H9 (cell line): ENCODE measurements at regions not wholly inside any gene's neighbourhood (a gene's known extent, or its start where the extent isn't known, plus 50 kb on each side); places are given as distances from the start of the nearest gene placed in this dataset.

Experiments used
- DNase-seq: peaks from one replicate; pipeline ENCODE4 v3.0.0-alpha.2; 2017
- H2AFZ ChIP-seq: one replicate; pipeline ENCODE4 v1.6.1; 2013; ENCODE audit warnings: mild to moderate bottlenecking, low read length, control low read depth, moderate library complexity
- H2AK5ac ChIP-seq: 2 replicates; pipeline ENCODE4 v1.6.1; 2013; ENCODE audit warnings: low read length, control low read depth, mixed read lengths; ENCODE audit not compliant: insufficient read length
- H2BK120ac ChIP-seq: one replicate; pipeline ENCODE4 v1.6.1; 2013; ENCODE audit warnings: low read depth, mild to moderate bottlenecking, low read length, control low read depth, inconsistent platforms; ENCODE audit not compliant: poor library complexity, severe bottlenecking
- H2BK12ac ChIP-seq: 2 replicates; pipeline ENCODE4 v1.6.1; 2013; ENCODE audit warnings: low read length, control low read depth, mixed read lengths, low read depth; ENCODE audit not compliant: insufficient read length
- H2BK15ac ChIP-seq: 2 replicates; pipeline ENCODE4 v1.6.1; 2013; ENCODE audit warnings: low read depth, low read length, control low read depth
- H2BK20ac ChIP-seq: one replicate; pipeline ENCODE4 v1.6.1; 2013; ENCODE audit warnings: low read depth, mild to moderate bottlenecking, low read length, control low read depth, inconsistent platforms; ENCODE audit not compliant: poor library complexity, severe bottlenecking
- H2BK5ac ChIP-seq: 2 replicates; pipeline ENCODE4 v1.6.1; 2013; ENCODE audit warnings: low read length, control low read depth, mixed read lengths; ENCODE audit not compliant: insufficient read length
- H3K14ac ChIP-seq: 2 replicates; pipeline ENCODE4 v1.6.1; 2013; ENCODE audit warnings: low read length, control low read depth; ENCODE audit not compliant: insufficient read depth
- H3K18ac ChIP-seq: 2 replicates; pipeline ENCODE4 v1.6.1; 2013; ENCODE audit warnings: low read depth, mild to moderate bottlenecking, mixed read lengths, low read length, control low read depth; ENCODE audit not compliant: insufficient read length
- H3K23ac ChIP-seq: 2 replicates; pipeline ENCODE4 v1.6.1; 2013; ENCODE audit warnings: low read length, control low read depth, mixed read lengths, low read depth; ENCODE audit not compliant: insufficient read length
- H3K23me2 ChIP-seq: 2 replicates; pipeline ENCODE4 v1.6.1; 2013; ENCODE audit warnings: low read depth, mild to moderate bottlenecking, mixed read lengths, low read length, control low read depth; ENCODE audit not compliant: insufficient read length, poor library complexity, severe bottlenecking
- H3K27ac ChIP-seq: 2 replicates; pipeline ENCODE4 v1.5.1; 2013; ENCODE audit warnings: low read length, control low read depth, mixed read lengths, low read depth; ENCODE audit not compliant: insufficient read length
- H3K27me3 ChIP-seq: 2 replicates; pipeline ENCODE4 v1.6.1; 2013; ENCODE audit warnings: low read length, control low read depth, inconsistent platforms; ENCODE audit not compliant: insufficient read depth
- H3K4ac ChIP-seq: 2 replicates; pipeline ENCODE4 v1.6.1; 2013; ENCODE audit warnings: low read depth, mild to moderate bottlenecking, control low read depth, inconsistent platforms, low read length, moderate library complexity
- H3K4me1 ChIP-seq: 2 replicates; pipeline ENCODE4 v1.6.1; 2013; ENCODE audit warnings: low read length, control low read depth, inconsistent platforms; ENCODE audit not compliant: insufficient read depth
- H3K4me2 ChIP-seq: 2 replicates; pipeline ENCODE4 v1.6.1; 2013; ENCODE audit warnings: low read length, control low read depth, mixed read lengths; ENCODE audit not compliant: insufficient read length, insufficient read depth
- H3K56ac ChIP-seq: 2 replicates; pipeline ENCODE4 v1.6.1; 2013; ENCODE audit warnings: low read depth, mild to moderate bottlenecking, mixed read lengths, low read length, control low read depth; ENCODE audit not compliant: insufficient read length
- H3K79me1 ChIP-seq: 2 replicates; pipeline ENCODE4 v1.6.1; 2013; ENCODE audit warnings: low read depth, mild to moderate bottlenecking, moderate library complexity, low read length, control low read depth, inconsistent platforms; ENCODE audit not compliant: insufficient read depth, poor library complexity, severe bottlenecking
- H3K79me2 ChIP-seq: 2 replicates; pipeline ENCODE4 v1.6.1; 2013; ENCODE audit warnings: low read length, control low read depth, inconsistent platforms; ENCODE audit not compliant: insufficient read depth
- H3K9ac ChIP-seq: 2 replicates; pipeline ENCODE4 v1.6.1; 2013; ENCODE audit warnings: low read length, control low read depth, mixed read lengths; ENCODE audit not compliant: insufficient read length; ENCODE audit errors: extremely low read depth
- H3K9me3 ChIP-seq: one replicate; pipeline ENCODE4 v1.6.1; 2013; ENCODE audit warnings: low read depth, low read length, inconsistent platforms; ENCODE audit not compliant: control insufficient read depth
- H3T11ph ChIP-seq: one replicate; pipeline ENCODE4 v1.6.1; 2013; ENCODE audit warnings: mild to moderate bottlenecking, low read length, control low read depth, inconsistent platforms
- H4K20me1 ChIP-seq: one replicate; pipeline ENCODE4 v1.6.1; 2013; ENCODE audit not compliant: control insufficient read depth, insufficient read length, insufficient read depth
- H4K5ac ChIP-seq: 2 replicates; pipeline ENCODE4 v1.6.1; 2013; ENCODE audit warnings: low read depth, mild to moderate bottlenecking, mixed read lengths, low read length, control low read depth; ENCODE audit not compliant: insufficient read length
- H4K8ac ChIP-seq: replicated peaks from 2 replicates; pipeline ENCODE4 v1.6.1; 2013; ENCODE audit warnings: low read length, control low read depth, mixed read lengths, low read depth; ENCODE audit not compliant: insufficient read length
- H4K91ac ChIP-seq: 2 replicates; pipeline ENCODE4 v1.6.1; 2013; ENCODE audit warnings: low read depth, mild to moderate bottlenecking, moderate library complexity, mixed read lengths, low read length, control low read depth; ENCODE audit not compliant: insufficient read length
- H3K27ac Mint-ChIP-seq, 3 experiments: 2 replicates in 2 of 3; 3 replicates in 1 of 3; pipeline ENCODE4 v1.8.0; 2020 to 2021; ENCODE audit warnings: mixed read lengths in 3 of 3, mild to moderate bottlenecking in 1 of 3, moderate library complexity in 1 of 3
- H3K27me3 Mint-ChIP-seq: 2 replicates; pipeline ENCODE4 v1.8.0; 2021; ENCODE audit warnings: low read depth, mild to moderate bottlenecking, moderate library complexity, mixed read lengths
- H3K36me3 Mint-ChIP-seq, 3 experiments: 2 replicates in 2 of 3; 3 replicates in 1 of 3; pipeline ENCODE4 v1.8.0; 2020 to 2021; ENCODE audit warnings: low read depth in 3 of 3, mixed read lengths in 3 of 3; ENCODE audit not compliant: insufficient read depth in 1 of 3
- H3K4me1 Mint-ChIP-seq, 2 experiments: 2 replicates each; pipeline ENCODE4 v1.8.0; 2020; ENCODE audit warnings: mixed read lengths in 2 of 2
- H3K4me3 Mint-ChIP-seq, 2 experiments: 2 replicates in 1 of 2; 3 replicates in 1 of 2; pipeline ENCODE4 v1.8.0; 2020 to 2021; ENCODE audit warnings: mild to moderate bottlenecking in 2 of 2, mixed read lengths in 2 of 2, moderate library complexity in 1 of 2
- H3K9me3 Mint-ChIP-seq, 2 experiments: 2 replicates in 1 of 2; 3 replicates in 1 of 2; pipeline ENCODE4 v1.8.0; 2020; ENCODE audit warnings: mild to moderate bottlenecking in 2 of 2, mixed read lengths in 2 of 2, moderate library complexity in 1 of 2
- WGBS: extraction: QIAGEN DNeasy Blood & Tissue Kit; methylation state at CpG from one replicate; pipeline ENCODE4 v1.1.7; 2013; ENCODE audit warnings: missing lambda C conversion rate, low lambda C conversion rate, mixed read lengths; ENCODE audit not compliant: insufficient read length; ENCODE audit errors: extremely low coverage; 5-methylcytosine and 5-hydroxymethylcytosine counted together
- TF ChIP-seq, protein P1 (sequence below): fragments of 200-600 bp; sonication (generic); conservative IDR thresholded peaks from 3 replicates; pipeline ENCODE4 v1.8.0; 2021; ENCODE audit warnings: antibody characterized with exemption, mild to moderate bottlenecking

DNA sequence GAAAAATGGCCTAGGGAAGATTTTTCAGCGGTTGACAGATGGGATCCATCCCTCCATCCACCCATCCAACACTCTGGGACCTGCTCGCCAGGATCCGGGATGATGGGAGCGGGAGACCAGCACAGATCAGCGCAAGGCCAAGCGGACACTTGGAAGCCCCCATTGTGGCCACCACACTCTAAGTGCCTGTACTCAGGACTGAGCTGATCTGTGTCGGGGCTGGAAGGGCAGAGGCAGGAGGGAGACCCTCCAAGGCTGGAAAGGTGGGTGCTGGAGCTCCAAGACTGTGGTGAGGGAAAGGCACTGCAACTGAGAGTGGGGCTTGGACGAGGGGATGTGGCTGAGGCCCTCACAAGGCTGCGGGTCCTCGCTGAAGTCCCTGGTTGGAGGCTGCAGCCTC lies 91.8 kb upstream of the TRPM1 start:
- Histone ChIP-seq H3K23ac (no peak overlapping the region), H3K4me2 (no peak overlapping the region), H3K4me1 (no peaks in the 10 kb centered on the region), H2AFZ (no peak overlapping the region), H2BK12ac (no peak overlapping the region), H3K9ac (no peak overlapping the region), H4K5ac (no peak overlapping the region), H3K18ac (no peak overlapping the region), H4K91ac (no peak overlapping the region), H2BK5ac (no peak overlapping the region), H2BK20ac (no peak overlapping the region), H3K56ac (no peak overlapping the region), H3K4ac (no peak overlapping the region), H3K79me2 (no peaks in the 10 kb centered on the region), H3K9me3 (no peaks in the 10 kb centered on the region), H2BK15ac (no peak overlapping the region), H3T11ph (no peak overlapping the region), H3K23me2 (no peaks in the 10 kb centered on the region), H4K20me1 (no peaks in the 10 kb centered on the region), H2AK5ac (no peak overlapping the region), H3K27ac (no peak overlapping the region), H3K14ac (peak overlapping the region; percentile 64; the same call in 1 of the 2 replicates), H3K27me3 (no peaks in the 10 kb centered on the region), H2BK120ac (no peak overlapping the region), H3K79me1 (no peaks in the 10 kb centered on the region), H4K8ac (no peak overlapping the region)
- TF ChIP-seq, protein P1, sequence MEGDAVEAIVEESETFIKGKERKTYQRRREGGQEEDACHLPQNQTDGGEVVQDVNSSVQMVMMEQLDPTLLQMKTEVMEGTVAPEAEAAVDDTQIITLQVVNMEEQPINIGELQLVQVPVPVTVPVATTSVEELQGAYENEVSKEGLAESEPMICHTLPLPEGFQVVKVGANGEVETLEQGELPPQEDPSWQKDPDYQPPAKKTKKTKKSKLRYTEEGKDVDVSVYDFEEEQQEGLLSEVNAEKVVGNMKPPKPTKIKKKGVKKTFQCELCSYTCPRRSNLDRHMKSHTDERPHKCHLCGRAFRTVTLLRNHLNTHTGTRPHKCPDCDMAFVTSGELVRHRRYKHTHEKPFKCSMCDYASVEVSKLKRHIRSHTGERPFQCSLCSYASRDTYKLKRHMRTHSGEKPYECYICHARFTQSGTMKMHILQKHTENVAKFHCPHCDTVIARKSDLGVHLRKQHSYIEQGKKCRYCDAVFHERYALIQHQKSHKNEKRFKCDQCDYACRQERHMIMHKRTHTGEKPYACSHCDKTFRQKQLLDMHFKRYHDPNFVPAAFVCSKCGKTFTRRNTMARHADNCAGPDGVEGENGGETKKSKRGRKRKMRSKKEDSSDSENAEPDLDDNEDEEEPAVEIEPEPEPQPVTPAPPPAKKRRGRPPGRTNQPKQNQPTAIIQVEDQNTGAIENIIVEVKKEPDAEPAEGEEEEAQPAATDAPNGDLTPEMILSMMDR = no peak
- no peak for DNase-seq
- H3K9me3 Mint-ChIP-seq = peaks cover 11 to 14% of the 10 kb centered on the region in 2 experiments
- H3K4me3 Mint-ChIP-seq = no peak overlapping the region
- H3K27me3 Mint-ChIP-seq = peaks cover 3% of the 10 kb centered on the region
- no peak overlapping the region; a peak in 1 of 7 replicates for H3K27ac Mint-ChIP-seq
- no CpG with 5 or more reads among the region's 10 CpGs for WGBS
- H3K4me1 Mint-ChIP-seq = peaks cover 0 to 4% of the 10 kb centered on the region in 2 experiments; a peak in 2 of 4 replicates
- H3K36me3 Mint-ChIP-seq = peaks cover 5 to 13% (median 6%) of the 10 kb centered on the region in 3 experiments
